Central memory CD8-positive, alpha-beta T cell (primary cell): ENCODE measurements at regions not wholly inside any gene's neighbourhood (a gene's known extent, or its start where the extent isn't known, plus 50 kb on each side); places are given as distances from the start of the nearest gene placed in this dataset.
"Not testable (repeated sequence)": the region's sequence is repeated elsewhere in the genome, so short reads cannot be mapped to it uniquely, and the experiment has no call there.

Experiments used
- ATAC-seq: fragments of 150-1000 bp; cut with Tn5 transposase; replicated peaks from 2 replicates; pipeline ENCODE4 v1.10.0; 2022; ENCODE audit warnings: mild to moderate bottlenecking, moderate FRiP score, moderate number of reproducible peaks; ENCODE audit not compliant: poor library complexity, severe bottlenecking; ENCODE audit errors: extremely low read depth
- DNase-seq, 2 donors: peaks; one replicate each; pipeline ENCODE4 v3.0.0; 2021; ENCODE audit warnings: low spot score in 2 of 2
- H3K27ac Mint-ChIP-seq: one replicate; pipeline ENCODE4 v1.8.0; 2022; ENCODE audit warnings: low read depth, mild to moderate bottlenecking, moderate library complexity, mixed read lengths
- H3K27me3 Mint-ChIP-seq: one replicate; pipeline ENCODE4 v1.8.0; 2022; ENCODE audit warnings: mixed read lengths
- H3K36me3 Mint-ChIP-seq: one replicate; pipeline ENCODE4 v1.8.0; 2022; ENCODE audit warnings: mild to moderate bottlenecking, moderate library complexity, mixed read lengths; ENCODE audit not compliant: insufficient read depth
- H3K4me1 Mint-ChIP-seq: one replicate; pipeline ENCODE4 v1.8.0; 2022; ENCODE audit warnings: mixed read lengths
- H3K4me3 Mint-ChIP-seq: one replicate; pipeline ENCODE4 v1.8.0; 2022; ENCODE audit warnings: mild to moderate bottlenecking, moderate library complexity, mixed read lengths
- H3K9me3 Mint-ChIP-seq: one replicate; pipeline ENCODE4 v1.8.0; 2022; ENCODE audit warnings: mixed read lengths

DNA sequence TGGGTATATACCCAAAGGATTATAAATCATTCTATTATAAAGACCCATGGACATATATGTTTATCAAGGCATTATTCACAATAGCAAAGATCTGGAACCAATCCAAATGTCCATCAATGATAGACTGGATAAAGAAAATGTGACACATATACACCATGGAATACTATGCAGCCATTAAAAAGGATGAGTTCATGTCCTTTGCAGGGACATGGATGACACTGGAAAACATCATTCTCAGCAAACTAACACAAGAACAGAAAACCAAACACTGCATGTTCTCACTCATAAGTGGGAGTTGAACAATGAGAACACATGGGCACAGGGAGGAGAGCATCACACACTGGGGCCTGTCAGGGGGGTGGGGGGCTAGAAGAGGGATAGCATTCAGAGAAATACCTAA, 136.9 kb upstream of the ST8SIA4 start:
- H3K27ac Mint-ChIP-seq, ATAC-seq, H3K36me3 Mint-ChIP-seq, H3K4me3 Mint-ChIP-seq, DNase-seq, H3K4me1 Mint-ChIP-seq, H3K9me3 Mint-ChIP-seq, H3K27me3 Mint-ChIP-seq: not testable (repeated sequence)

GRCh38 chr5:101036778-101037177, 133.7 kb upstream of the ST8SIA4 start:
- Mint-ChIP-seq H3K4me3 (no peak overlapping the region), H3K27me3 (peaks cover 7% of the 10 kb centered on the region), H3K27ac (no peak overlapping the region), H3K36me3 (no peaks in the 10 kb centered on the region), H3K9me3 (no peaks in the 10 kb centered on the region), H3K4me1 (no peaks in the 10 kb centered on the region)
- DNase-seq (no peak), ATAC-seq (no peak)

GRCh38 chr5:101035425-101035824, 132.3 kb upstream of the ST8SIA4 start:
- no peak for ATAC-seq
- Mint-ChIP-seq H3K4me3 (no peak overlapping the region), H3K36me3 (no peaks in the 10 kb centered on the region), H3K27ac (no peak overlapping the region), H3K9me3 (no peaks in the 10 kb centered on the region), H3K27me3 (peaks cover 7% of the 10 kb centered on the region), H3K4me1 (no peaks in the 10 kb centered on the region)
- DNase-seq: no peak

DNA sequence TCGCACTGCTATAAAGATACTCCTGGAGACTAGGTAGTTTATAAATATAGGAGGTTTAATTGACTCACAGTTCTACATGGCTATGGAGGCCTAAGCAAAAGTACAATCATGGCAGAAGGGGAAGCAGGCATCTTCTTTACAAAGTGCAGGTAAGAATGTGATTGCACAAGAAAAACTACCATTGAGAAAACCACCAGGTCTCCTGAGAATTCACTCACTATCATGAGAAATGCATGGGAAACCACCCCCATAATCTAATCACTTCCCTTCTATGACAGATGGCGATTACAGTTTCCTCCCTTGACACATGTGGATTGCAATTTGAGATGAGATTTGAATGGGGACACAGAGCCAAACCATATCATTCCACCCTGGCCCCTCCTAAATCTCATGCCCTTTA, 121.2 kb upstream of the ST8SIA4 start:
- H3K4me1 Mint-ChIP-seq: no peaks in the 10 kb centered on the region
- peaks cover 3% of the 10 kb centered on the region for H3K36me3 Mint-ChIP-seq
- peaks cover 15% of the 10 kb centered on the region for H3K27me3 Mint-ChIP-seq
- H3K9me3 Mint-ChIP-seq: no peaks in the 10 kb centered on the region
- no peak overlapping the region for H3K27ac Mint-ChIP-seq
- DNase-seq (no peak), ATAC-seq (no peak)
- H3K4me3 Mint-ChIP-seq: no peak overlapping the region

- Mint-ChIP-seq H3K27me3 (no peaks in the 10 kb centered on the region), H3K4me1 (no peaks in the 10 kb centered on the region), H3K36me3 (no peaks in the 10 kb centered on the region), H3K27ac (no peak overlapping the region), H3K4me3 (no peak overlapping the region), H3K9me3 (no peaks in the 10 kb centered on the region)
- DNase-seq: no peak
- no peak for ATAC-seq
These were observed 115.2 kb upstream of the ST8SIA4 start for GRCh38 chr5:101018299-101018698.

DNA sequence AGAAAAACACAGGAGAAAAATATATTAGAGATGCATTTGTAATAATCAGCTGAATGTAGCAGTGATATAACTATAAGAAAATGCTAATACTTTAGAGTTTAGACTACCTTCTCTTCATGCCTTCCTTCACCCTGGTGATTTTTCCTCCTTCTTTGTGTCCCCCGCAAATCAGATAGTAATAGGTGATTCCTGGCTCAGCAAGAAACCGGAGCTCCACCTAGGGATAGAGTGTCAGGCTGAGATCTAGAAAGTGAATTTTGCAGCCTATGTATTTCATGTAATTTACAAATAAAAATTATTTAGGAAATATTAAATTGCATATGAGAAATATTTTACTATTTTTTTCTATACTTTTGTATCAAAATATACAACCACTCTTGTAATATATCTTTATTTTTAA, 109.8 kb upstream of the ST8SIA4 start:
- H3K4me3 Mint-ChIP-seq: no peak overlapping the region
- H3K27me3 Mint-ChIP-seq: no peaks in the 10 kb centered on the region
- H3K36me3 Mint-ChIP-seq: no peaks in the 10 kb centered on the region
- H3K4me1 Mint-ChIP-seq: no peaks in the 10 kb centered on the region
- no peak for ATAC-seq
- H3K27ac Mint-ChIP-seq: no peak overlapping the region
- H3K9me3 Mint-ChIP-seq: no peaks in the 10 kb centered on the region
- no peak for DNase-seq

DNA sequence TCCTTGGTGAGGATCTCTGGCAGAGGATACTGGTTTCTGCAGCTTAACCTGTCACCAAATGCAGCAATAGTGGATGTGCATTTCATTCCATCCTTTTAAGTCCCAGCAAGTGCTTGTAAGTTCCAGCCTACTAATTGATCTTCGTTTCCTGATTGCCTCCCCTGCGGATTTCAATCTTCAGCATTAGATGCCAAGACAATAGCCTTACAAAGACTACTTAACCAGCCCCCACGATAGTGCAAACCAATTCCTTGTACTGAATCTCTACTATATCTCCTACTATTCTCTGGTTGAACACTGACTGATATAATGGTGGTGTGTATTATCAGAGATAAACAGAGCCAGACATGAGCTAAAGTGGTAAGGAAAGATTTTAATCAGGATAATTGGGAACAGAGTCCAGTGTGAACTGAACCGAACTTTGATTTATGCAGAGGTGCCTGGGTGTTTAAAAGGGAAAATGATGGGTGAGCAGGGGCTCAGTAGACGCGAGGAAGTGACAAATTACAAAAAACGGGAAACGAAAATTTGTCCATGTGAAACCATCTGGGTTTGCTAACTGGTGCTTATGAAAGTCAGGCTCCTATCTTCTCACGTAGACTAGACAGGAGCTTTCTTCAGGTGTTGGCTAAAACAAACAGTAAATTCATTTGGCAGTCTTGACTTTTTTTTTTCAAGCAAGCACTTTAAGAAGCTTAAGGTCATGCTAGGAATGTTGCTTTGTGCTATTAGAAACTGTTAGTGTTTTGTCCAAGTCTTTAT, 106.9 kb upstream of the ST8SIA4 start:
- Mint-ChIP-seq H3K9me3 (no peaks in the 10 kb centered on the region), H3K27me3 (no peaks in the 10 kb centered on the region), H3K36me3 (no peaks in the 10 kb centered on the region), H3K4me1 (no peaks in the 10 kb centered on the region), H3K27ac (no peak overlapping the region), H3K4me3 (no peak overlapping the region)
- DNase-seq (no peak), ATAC-seq (no peak)

DNA sequence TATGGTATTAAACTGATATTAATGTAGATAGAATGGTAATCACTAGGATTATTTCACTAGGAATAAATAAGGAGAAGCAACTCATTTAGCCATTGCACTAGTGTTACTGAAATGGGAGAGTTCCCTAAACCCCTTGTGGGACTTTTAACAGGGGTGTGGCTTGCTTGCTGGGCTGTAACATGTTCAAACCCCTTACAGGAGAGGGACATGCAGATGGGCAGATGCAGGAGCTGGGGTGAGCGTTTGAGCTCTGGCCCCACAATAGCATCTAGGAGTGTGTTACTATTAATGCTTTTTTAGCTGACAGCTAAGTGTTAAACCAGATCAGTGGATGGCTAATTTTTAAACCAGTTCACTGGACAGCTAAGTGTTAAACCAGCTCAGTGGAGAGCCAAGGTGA, 89.3 kb upstream of the ST8SIA4 start:
- Mint-ChIP-seq H3K36me3 (no peaks in the 10 kb centered on the region), H3K4me1 (no peaks in the 10 kb centered on the region), H3K4me3 (no peak overlapping the region), H3K27me3 (peaks cover 12% of the 10 kb centered on the region), H3K9me3 (no peaks in the 10 kb centered on the region), H3K27ac (no peak overlapping the region)
- DNase-seq: no peak
- no peak for ATAC-seq

DNA sequence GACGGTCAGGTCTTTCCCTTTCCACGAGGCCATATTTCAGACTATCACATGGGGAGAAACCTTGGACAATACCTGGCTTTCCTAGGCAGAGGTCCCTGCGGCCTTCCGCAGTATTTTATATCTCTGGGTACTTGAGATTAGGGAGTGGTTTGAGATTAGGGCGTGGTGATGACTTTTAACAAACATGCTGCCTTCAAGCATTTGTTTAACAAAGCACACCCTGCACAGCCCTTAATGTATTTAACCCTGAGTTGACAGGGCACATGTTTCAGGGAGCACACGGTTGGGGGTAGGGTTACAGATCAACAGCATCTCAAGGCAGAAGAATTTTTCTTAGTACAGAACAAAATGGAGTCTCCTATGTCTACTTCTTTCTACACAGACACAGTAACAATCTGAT, 80.5 kb upstream of the ST8SIA4 start:
- not testable (repeated sequence) for H3K4me1 Mint-ChIP-seq, DNase-seq, ATAC-seq, H3K36me3 Mint-ChIP-seq, H3K9me3 Mint-ChIP-seq, H3K4me3 Mint-ChIP-seq, H3K27ac Mint-ChIP-seq
- peaks cover 11% of the 10 kb centered on the region for H3K27me3 Mint-ChIP-seq

GRCh38 chr5:100974082-100974481, 71.0 kb upstream of the ST8SIA4 start:
- ATAC-seq: no peak
- Mint-ChIP-seq H3K36me3 (no peaks in the 10 kb centered on the region), H3K9me3 (no peaks in the 10 kb centered on the region)

DNA sequence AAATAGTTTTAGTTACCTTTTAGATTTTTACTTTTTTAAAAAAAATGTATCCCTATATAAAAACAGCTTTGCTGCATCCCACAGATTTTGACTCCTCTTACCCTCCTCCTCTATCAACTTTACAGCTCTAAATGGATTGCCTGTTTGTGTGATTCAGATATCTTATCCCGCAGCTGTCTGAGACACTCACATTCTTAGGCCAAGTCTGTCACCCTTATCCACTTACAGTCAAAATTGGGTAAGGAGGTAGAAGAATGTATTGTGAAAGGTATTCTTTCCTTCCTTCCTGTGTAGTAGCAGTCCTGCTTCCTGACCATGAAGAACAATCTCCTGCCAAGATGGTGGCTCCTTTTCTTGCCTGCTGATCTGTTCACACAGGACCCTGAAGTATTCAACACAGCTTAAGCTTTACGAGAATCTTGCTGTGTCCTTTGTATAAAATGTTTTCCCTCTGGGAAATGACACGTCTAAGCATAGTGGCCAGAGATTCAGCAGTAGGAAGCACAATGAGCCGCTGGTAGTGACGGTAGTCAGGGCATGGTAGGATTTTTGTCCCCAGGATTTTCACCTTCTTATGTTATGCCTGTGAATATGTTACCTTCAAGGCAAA, 67.7 kb upstream of the ST8SIA4 start:
- Mint-ChIP-seq H3K27ac (no peak overlapping the region), H3K4me3 (no peak overlapping the region), H3K9me3 (no peaks in the 10 kb centered on the region), H3K36me3 (no peaks in the 10 kb centered on the region), H3K27me3 (no peaks in the 10 kb centered on the region), H3K4me1 (no peaks in the 10 kb centered on the region)
- DNase-seq (no peak), ATAC-seq (no peak)

More at GRCh38 chr5:100974082-100974481, 71.0 kb upstream of the ST8SIA4 start:
- Mint-ChIP-seq H3K27ac (no peak overlapping the region), H3K4me1 (no peaks in the 10 kb centered on the region), H3K4me3 (no peak overlapping the region), H3K27me3 (no peaks in the 10 kb centered on the region)
- no peak for DNase-seq

- Mint-ChIP-seq H3K27me3 (no peaks in the 10 kb centered on the region), H3K4me3 (no peak overlapping the region), H3K4me1 (no peaks in the 10 kb centered on the region), H3K9me3 (no peaks in the 10 kb centered on the region), H3K36me3 (no peaks in the 10 kb centered on the region), H3K27ac (no peak overlapping the region)
- DNase-seq: no peak
- ATAC-seq: no peak
These were observed 62.2 kb upstream of the ST8SIA4 start for GRCh38 chr5:100965291-100965690.
